K562 (cell line): ENCODE measurements at regions not wholly inside any gene's neighbourhood (a gene's known extent, or its start where the extent isn't known, plus 50 kb on each side); places are given as distances from the start of the nearest gene placed in this dataset.

Experiments used
- ATAC-seq: fragments of 200-7000 bp; cut with Tn5 transposase; 3 replicates; pipeline ENCODE4 v1.9.1; 2020; ENCODE audit warnings: moderate library complexity
- BruUV-seq: library from RNA; stranded (reverse); fragments of 400-500 nt; replicated peaks from 2 replicates; lab custom pipeline; 2021; lab: Mats Ljungman, UMichigan
- CTCF ChIA-PET: fragments of 300-600 bp; formaldehyde crosslinking; extraction: SDS; loops from one replicate; lab custom pipeline; 2021; ENCODE audit warnings: low intra/inter-chr PET ratio; lab: Yijun Ruan, JAX
- POLR2A ChIA-PET: fragments of 300-600, 350-650 bp; sonication (Branson Sonifier 250); formaldehyde crosslinking; extraction: SDS; loops from one replicate; lab custom pipeline; 2021; ENCODE audit warnings: antibody characterized with exemption, inconsistent platforms; lab: Yijun Ruan, JAX
- DNase-seq, 4 experiments: peaks; one replicate each; pipeline versions ENCODE4 v3.0.0 to v3.0.0-alpha.2; 2011 to 2018; ENCODE audit warnings: low spot score in 3 of 4, mixed read lengths in 3 of 4; ENCODE audit errors: extremely low read depth in 1 of 4
- FAIRE-seq: peaks from 2 replicates; lab custom pipeline; 2011; peaks lifted over from hg19 to GRCh38; lab: Jason Lieb, UNC
- H2AFZ ChIP-seq: 2 replicates; pipeline ENCODE4 v1.6.0; 2011; ENCODE audit warnings: low read depth, low read length, control low read depth, inconsistent platforms
- H3K27ac ChIP-seq: fragments of 200-600 bp; 3 replicates; pipeline ENCODE4 v1.8.0; 2011; ENCODE audit warnings: low read depth, mild to moderate bottlenecking, control low read depth, inconsistent platforms, low read length, moderate library complexity, mixed read lengths; ENCODE audit errors: extremely low read depth
- H3K27me3 ChIP-seq, 2 experiments: fragments of 300-600 bp in 1 of 2; 2 replicates in 1 of 2; 3 replicates in 1 of 2; pipeline versions ENCODE4 v1.6.0 to v1.8.0; 2011; ENCODE audit warnings: inconsistent platforms in 2 of 2, low read length in 2 of 2, mild to moderate bottlenecking in 1 of 2, mixed read lengths in 1 of 2, moderate library complexity in 1 of 2; ENCODE audit not compliant: control insufficient read depth in 2 of 2, insufficient read depth in 2 of 2
- H3K36me3 ChIP-seq: fragments of 300-600 bp; 3 replicates; pipeline ENCODE4 v1.8.0; 2011; ENCODE audit warnings: mild to moderate bottlenecking, low read length, inconsistent platforms; ENCODE audit not compliant: control insufficient read depth, insufficient read depth
- H3K4me1 ChIP-seq, 2 experiments: fragments of 200-600 bp in 1 of 2; replicated peaks in 1 of 2; 2 replicates in 1 of 2; 3 replicates in 1 of 2; pipeline versions ENCODE4 v1.5.1 to v1.8.0; 2011; ENCODE audit warnings: inconsistent platforms in 2 of 2, low read length in 2 of 2, mild to moderate bottlenecking in 1 of 2, mixed read lengths in 1 of 2, moderate library complexity in 1 of 2; ENCODE audit not compliant: control insufficient read depth in 2 of 2, insufficient read depth in 2 of 2
- H3K4me2 ChIP-seq: 2 replicates; pipeline ENCODE4 v1.6.1; 2011; ENCODE audit warnings: low read length, control low read depth, inconsistent platforms, mixed read lengths; ENCODE audit not compliant: insufficient read depth
- H3K4me3 ChIP-seq: fragments of 200-600 bp; sonication (generic), shearing (Covaris generic); 2 replicates; pipeline ENCODE4 v1.5.1; 2016; ENCODE audit warnings: control low read depth, inconsistent platforms
- H3K79me2 ChIP-seq: fragments of 200-600 bp; 3 replicates; pipeline ENCODE4 v1.8.0; 2011; ENCODE audit warnings: low read length, inconsistent platforms; ENCODE audit not compliant: control insufficient read depth, insufficient read depth
- H3K9ac ChIP-seq, 2 experiments: 2 replicates each; pipeline versions ENCODE4 v1.6.0 to v1.6.1; 2011; ENCODE audit warnings: low read depth in 2 of 2, low read length in 2 of 2, control low read depth in 1 of 2, inconsistent platforms in 1 of 2, mild to moderate bottlenecking in 1 of 2, mixed read lengths in 1 of 2; ENCODE audit not compliant: insufficient read depth in 1 of 2
- H3K9me1 ChIP-seq: one replicate; pipeline ENCODE4 v1.6.0; 2011; ENCODE audit warnings: inconsistent platforms, mild to moderate bottlenecking, low read length, moderate library complexity; ENCODE audit not compliant: control insufficient read depth, insufficient read depth
- H3K9me3 ChIP-seq: replicated peaks from 2 replicates; pipeline ENCODE4 v1.5.1; 2011; ENCODE audit warnings: low read depth, low read length, inconsistent platforms; ENCODE audit not compliant: control insufficient read depth, insufficient read depth
- H4K20me1 ChIP-seq: replicated peaks from 2 replicates; pipeline ENCODE4 v1.6.1; 2011; ENCODE audit warnings: low read length, inconsistent platforms, mixed read lengths; ENCODE audit not compliant: control insufficient read depth, insufficient read depth
- HSF4 ChIP-seq: fragments of 250-450 bp; sonication (Bioruptor Pico); IDR thresholded peaks from 2 replicates; pipeline ENCODE4 v2.1.2; 2022; ENCODE audit warnings: mild to moderate bottlenecking, moderate library complexity, borderline replicate concordance
- NBN ChIP-seq: fragments of 450-650 bp; IDR thresholded peaks from 2 replicates; pipeline ENCODE4 v1.6.1; 2016; ENCODE audit warnings: low read depth, mild to moderate bottlenecking
- PHB2 ChIP-seq: fragments of 450-650 bp; IDR thresholded peaks from 2 replicates; pipeline ENCODE4 v1.6.1; 2017; ENCODE audit warnings: low read depth
- RFX1 ChIP-seq: fragments of 450-650 bp; IDR thresholded peaks from 2 replicates; pipeline ENCODE4 v1.6.1; 2016; ENCODE audit warnings: mild to moderate bottlenecking, moderate library complexity
- ZNF12 ChIP-seq: sonication (generic); formaldehyde crosslinking; IDR thresholded peaks from 2 replicates; pipeline ENCODE4 v1.4.0; 2020; ENCODE audit warnings: mild to moderate bottlenecking, missing genetic modification reagents
- ZNF24 ChIP-seq: fragments of 450-650 bp; IDR thresholded peaks from 2 replicates; pipeline ENCODE4 v1.6.1; 2016
- ZNF79 ChIP-seq: fragments of 250-450 bp; sonication (Bioruptor Pico); IDR thresholded peaks from 2 replicates; pipeline ENCODE4 v1.4.0; 2020; ENCODE audit warnings: low read depth, mild to moderate bottlenecking, moderate library complexity
- WGBS: fragments of 100-300 bp; shearing (Covaris generic); methylation state at CpG from one replicate; pipeline ENCODE4 v1.1.6; 2016; ENCODE audit warnings: low coverage, mixed read lengths; ENCODE audit not compliant: insufficient coverage; ENCODE audit errors: missing lambda C conversion rate; 5-methylcytosine and 5-hydroxymethylcytosine counted together
- in situ Hi-C: fragments of 300-500 bp; cut with MboI; formaldehyde crosslinking; loops from 4 replicates; pipeline ENCODE4 v1.15.0; 2018; ENCODE audit warnings: inconsistent platforms, mixed read lengths
- intact Hi-C: fragments of 100-400 bp; cut with micrococcal nuclease; formaldehyde crosslinking; loops from 2 replicates; pipeline ENCODE4 v1.14.2; 2022
- TF ChIP-seq, protein P1 (sequence below): fragments of 450-650 bp; IDR thresholded peaks from 2 replicates; pipeline ENCODE4 v1.6.1; 2017; ENCODE audit warnings: mild to moderate bottlenecking, moderate library complexity
- TF ChIP-seq, protein P2 (sequence below): sonication (generic); formaldehyde crosslinking; IDR thresholded peaks from 2 replicates; pipeline ENCODE4 v1.8.0; 2023; ENCODE audit warnings: mild to moderate bottlenecking, missing genetic modification reagents
- TF ChIP-seq, protein P3 (sequence below): sonication (generic); formaldehyde crosslinking; IDR thresholded peaks from 2 replicates; pipeline ENCODE4 v1.8.1; 2023; ENCODE audit warnings: mild to moderate bottlenecking, missing genetic modification reagents

DNA sequence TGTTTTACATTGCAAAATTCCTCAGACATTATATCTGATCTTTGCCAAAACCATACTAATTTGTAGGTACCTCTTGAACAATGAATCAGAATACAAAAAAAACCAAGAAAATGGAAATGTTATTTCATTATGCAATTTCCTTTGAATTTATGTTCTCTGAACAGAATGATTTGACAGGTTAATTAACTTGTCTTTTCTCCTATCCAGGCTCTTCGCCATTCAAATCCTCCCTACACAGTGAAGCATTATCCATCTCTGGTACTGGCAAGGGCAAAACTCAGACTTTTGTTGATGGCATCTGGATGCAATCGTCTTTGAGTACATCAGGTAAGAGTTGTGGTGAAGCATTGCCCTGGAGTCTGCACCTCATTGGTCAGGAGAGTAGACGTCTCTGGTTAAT lies 655.7 kb upstream of the ITGA1 start:
- 0% methylated on average over 3 of the region's 3 CpGs for WGBS
- CTCF ChIA-PET = no interaction called here
- in situ Hi-C loops = no loop called here
- POLR2A ChIA-PET = no interaction called here
- Histone ChIP-seq H3K9me1 (no peaks in the 10 kb centered on the region), H3K9me3 (no peaks in the 10 kb centered on the region), H3K9ac (no peak overlapping the region), H4K20me1 (no peaks in the 10 kb centered on the region), H3K79me2 (no peaks in the 10 kb centered on the region), H3K4me2 (no peak overlapping the region)
- TF ChIP-seq ZNF24 = no peak
- TF ChIP-seq, protein P1, sequence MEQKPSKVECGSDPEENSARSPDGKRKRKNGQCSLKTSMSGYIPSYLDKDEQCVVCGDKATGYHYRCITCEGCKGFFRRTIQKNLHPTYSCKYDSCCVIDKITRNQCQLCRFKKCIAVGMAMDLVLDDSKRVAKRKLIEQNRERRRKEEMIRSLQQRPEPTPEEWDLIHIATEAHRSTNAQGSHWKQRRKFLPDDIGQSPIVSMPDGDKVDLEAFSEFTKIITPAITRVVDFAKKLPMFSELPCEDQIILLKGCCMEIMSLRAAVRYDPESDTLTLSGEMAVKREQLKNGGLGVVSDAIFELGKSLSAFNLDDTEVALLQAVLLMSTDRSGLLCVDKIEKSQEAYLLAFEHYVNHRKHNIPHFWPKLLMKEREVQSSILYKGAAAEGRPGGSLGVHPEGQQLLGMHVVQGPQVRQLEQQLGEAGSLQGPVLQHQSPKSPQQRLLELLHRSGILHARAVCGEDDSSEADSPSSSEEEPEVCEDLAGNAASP = no peak
- TF ChIP-seq, protein P2, sequence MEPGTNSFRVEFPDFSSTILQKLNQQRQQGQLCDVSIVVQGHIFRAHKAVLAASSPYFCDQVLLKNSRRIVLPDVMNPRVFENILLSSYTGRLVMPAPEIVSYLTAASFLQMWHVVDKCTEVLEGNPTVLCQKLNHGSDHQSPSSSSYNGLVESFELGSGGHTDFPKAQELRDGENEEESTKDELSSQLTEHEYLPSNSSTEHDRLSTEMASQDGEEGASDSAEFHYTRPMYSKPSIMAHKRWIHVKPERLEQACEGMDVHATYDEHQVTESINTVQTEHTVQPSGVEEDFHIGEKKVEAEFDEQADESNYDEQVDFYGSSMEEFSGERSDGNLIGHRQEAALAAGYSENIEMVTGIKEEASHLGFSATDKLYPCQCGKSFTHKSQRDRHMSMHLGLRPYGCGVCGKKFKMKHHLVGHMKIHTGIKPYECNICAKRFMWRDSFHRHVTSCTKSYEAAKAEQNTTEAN (CRISPR knock-in tag) = no peak
- TF ChIP-seq, protein P3, sequence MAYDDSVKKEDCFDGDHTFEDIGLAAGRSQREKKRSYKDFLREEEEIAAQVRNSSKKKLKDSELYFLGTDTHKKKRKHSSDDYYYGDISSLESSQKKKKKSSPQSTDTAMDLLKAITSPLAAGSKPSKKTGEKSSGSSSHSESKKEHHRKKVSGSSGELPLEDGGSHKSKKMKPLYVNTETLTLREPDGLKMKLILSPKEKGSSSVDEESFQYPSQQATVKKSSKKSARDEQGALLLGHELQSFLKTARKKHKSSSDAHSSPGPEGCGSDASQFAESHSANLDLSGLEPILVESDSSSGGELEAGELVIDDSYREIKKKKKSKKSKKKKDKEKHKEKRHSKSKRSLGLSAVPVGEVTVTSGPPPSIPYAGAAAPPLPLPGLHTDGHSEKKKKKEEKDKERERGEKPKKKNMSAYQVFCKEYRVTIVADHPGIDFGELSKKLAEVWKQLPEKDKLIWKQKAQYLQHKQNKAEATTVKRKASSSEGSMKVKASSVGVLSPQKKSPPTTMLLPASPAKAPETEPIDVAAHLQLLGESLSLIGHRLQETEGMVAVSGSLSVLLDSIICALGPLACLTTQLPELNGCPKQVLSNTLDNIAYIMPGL = no peak
- TF ChIP-seq HSF4 = no peak
- no peak for TF ChIP-seq PHB2
- TF ChIP-seq RFX1 = no peak
- TF ChIP-seq ZNF12 (CRISPR knock-in tag) = no peak
- TF ChIP-seq NBN = no peak
- no peak for TF ChIP-seq ZNF79 (CRISPR knock-in tag)
- TF ChIP-seq, all 486 proteins: peak for 0
- ATAC-seq (no peak), DNase-seq (no peak), FAIRE-seq (no peak)
- no peaks in the 10 kb centered on the region for H3K4me1 ChIP-seq
- BruUV-seq = no TSS peak
- H2AFZ ChIP-seq = no peak overlapping the region
- no peaks in the 10 kb centered on the region for H3K27me3 ChIP-seq
- no peak overlapping the region for H3K27ac ChIP-seq
- intact Hi-C loops = no loop called here
- no peaks in the 10 kb centered on the region for H3K36me3 ChIP-seq
- H3K4me3 ChIP-seq = no peak overlapping the region
